Breast epithelium (tissue), 4 donors: ENCODE measurements at regions not wholly inside any gene's neighbourhood (a gene's known extent, or its start where the extent isn't known, plus 50 kb on each side); places are given as distances from the start of the nearest gene placed in this dataset.

Source experiments
- DNase-seq, 2 donors: peaks; one replicate each; pipeline ENCODE4 v3.0.0-alpha.2; 2019; ENCODE audit warnings: low spot score in 2 of 2
- H3K27ac ChIP-seq, 2 donors: fragments of 200-600 bp; sonication (generic) in 1 of 2; one replicate each; pipeline ENCODE4 v1.5.1; 2016 to 2019; ENCODE audit warnings: mild to moderate bottlenecking in 1 of 2
- H3K27me3 ChIP-seq, 2 donors: fragments of 200-600 bp; sonication (generic) in 1 of 2; one replicate each; pipeline versions ENCODE4 v1.5.1 to v1.6.0; 2017 to 2019; ENCODE audit warnings: control low read depth in 1 of 2, mild to moderate bottlenecking in 1 of 2
- H3K36me3 ChIP-seq: fragments of 200-600 bp; one replicate; pipeline ENCODE4 v1.5.1; 2019
- H3K4me1 ChIP-seq, 2 donors: fragments of 200-600 bp; sonication (generic); one replicate each; pipeline ENCODE4 v1.5.1; 2016 to 2019; ENCODE audit warnings: control low read depth in 1 of 2
- H3K4me3 ChIP-seq, 3 donors: fragments of 200-600 bp; sonication (generic); 1 replicate in 2 of 3; 2 replicates in 1 of 3; pipeline ENCODE4 v1.5.1; 2016 to 2019; ENCODE audit warnings: mild to moderate bottlenecking in 3 of 3, moderate library complexity in 2 of 3
- H3K9me3 ChIP-seq, 2 donors: fragments of 200-600 bp; sonication (generic) in 1 of 2; one replicate each; pipeline ENCODE4 v1.5.1; 2016 to 2019; ENCODE audit warnings: control low read depth in 1 of 2
- POLR2A ChIP-seq: fragments of 450-650 bp; IDR thresholded peaks from one replicate; pipeline ENCODE4 v1.6.1; 2016; ENCODE audit warnings: antibody characterized with exemption, mild to moderate bottlenecking, moderate library complexity
- POLR2AphosphoS5 ChIP-seq, 3 donors: sonication (generic); formaldehyde crosslinking; IDR thresholded peaks; one replicate each; pipeline ENCODE4 v1.6.1; 2017; ENCODE audit warnings: antibody characterized with exemption in 3 of 3
- intact Hi-C: fragments of 100-400 bp; cut with DNase I; formaldehyde crosslinking; loops from one replicate; pipeline ENCODE4 v1.15.1; 2023; ENCODE audit warnings: low total_unique reads
- TF ChIP-seq, protein P1 (sequence below), 3 donors: fragments of 450-650 bp; IDR thresholded peaks; one replicate each; pipeline ENCODE4 v1.5.1; 2016 to 2017; ENCODE audit warnings: antibody characterized with exemption in 3 of 3, mild to moderate bottlenecking in 3 of 3, moderate library complexity in 3 of 3

DNA sequence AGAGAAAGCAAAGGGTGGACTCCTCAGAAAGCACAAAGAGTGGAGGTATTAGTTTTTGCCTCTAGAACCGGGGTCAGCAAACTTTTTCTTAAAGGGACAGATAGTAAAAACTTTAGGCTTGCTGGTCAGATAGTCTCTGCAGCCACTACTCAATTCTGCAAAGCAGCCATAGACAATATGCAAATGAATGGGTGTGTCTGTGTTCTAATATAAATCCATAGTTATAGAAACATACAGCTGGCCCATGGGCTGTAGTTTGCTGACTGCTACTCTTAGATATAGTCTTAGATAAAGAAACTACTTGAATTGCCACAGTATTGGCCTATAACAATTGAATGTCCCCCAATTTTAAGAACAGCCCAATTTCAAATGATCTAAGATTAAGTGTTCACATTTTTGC is 101.6 kb upstream of the CACHD1 start:
- no peak overlapping the region for H3K4me3 ChIP-seq
- no peaks in the 10 kb centered on the region for H3K4me1 ChIP-seq
- no peaks in the 10 kb centered on the region for H3K27me3 ChIP-seq
- intact Hi-C loops = loop anchor here (2.0 kb wide), 1 partner anchor 60 kb away; no protein-coding TSS in a partner anchor
- no peaks in the 10 kb centered on the region for H3K36me3 ChIP-seq
- TF ChIP-seq, protein P1, sequence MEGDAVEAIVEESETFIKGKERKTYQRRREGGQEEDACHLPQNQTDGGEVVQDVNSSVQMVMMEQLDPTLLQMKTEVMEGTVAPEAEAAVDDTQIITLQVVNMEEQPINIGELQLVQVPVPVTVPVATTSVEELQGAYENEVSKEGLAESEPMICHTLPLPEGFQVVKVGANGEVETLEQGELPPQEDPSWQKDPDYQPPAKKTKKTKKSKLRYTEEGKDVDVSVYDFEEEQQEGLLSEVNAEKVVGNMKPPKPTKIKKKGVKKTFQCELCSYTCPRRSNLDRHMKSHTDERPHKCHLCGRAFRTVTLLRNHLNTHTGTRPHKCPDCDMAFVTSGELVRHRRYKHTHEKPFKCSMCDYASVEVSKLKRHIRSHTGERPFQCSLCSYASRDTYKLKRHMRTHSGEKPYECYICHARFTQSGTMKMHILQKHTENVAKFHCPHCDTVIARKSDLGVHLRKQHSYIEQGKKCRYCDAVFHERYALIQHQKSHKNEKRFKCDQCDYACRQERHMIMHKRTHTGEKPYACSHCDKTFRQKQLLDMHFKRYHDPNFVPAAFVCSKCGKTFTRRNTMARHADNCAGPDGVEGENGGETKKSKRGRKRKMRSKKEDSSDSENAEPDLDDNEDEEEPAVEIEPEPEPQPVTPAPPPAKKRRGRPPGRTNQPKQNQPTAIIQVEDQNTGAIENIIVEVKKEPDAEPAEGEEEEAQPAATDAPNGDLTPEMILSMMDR (IDR thresholded peaks at IDR 0.05) = no peak
- TF ChIP-seq POLR2A = no peak
- TF ChIP-seq POLR2AphosphoS5 (IDR thresholded peaks at IDR 0.05) = no peak
- no peak overlapping the region for H3K27ac ChIP-seq
- no peak for DNase-seq
- no peaks in the 10 kb centered on the region for H3K9me3 ChIP-seq

DNA sequence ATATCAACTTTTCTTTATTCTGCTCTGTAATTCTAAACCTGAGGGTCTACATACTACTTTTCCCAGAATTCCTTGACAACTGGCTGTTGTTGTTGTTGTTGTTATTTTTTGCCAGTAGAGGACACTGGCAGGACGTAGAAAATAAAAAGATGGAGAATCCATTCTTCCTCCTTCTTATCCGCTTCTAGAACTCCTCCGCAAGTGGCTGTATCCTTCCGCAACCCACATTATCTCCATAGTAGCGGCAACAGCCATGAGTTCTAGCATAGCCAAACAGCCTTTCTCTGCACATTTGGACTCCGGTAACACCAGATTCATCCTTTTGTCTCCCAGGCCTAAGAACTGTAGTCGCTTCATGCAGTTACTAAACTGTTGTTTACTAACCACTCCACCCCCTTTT is 91.1 kb upstream of the CACHD1 start:
- no peak overlapping the region for H3K27ac ChIP-seq
- intact Hi-C loops = no loop called here
- H3K4me3 ChIP-seq = no peak overlapping the region
- TF ChIP-seq, protein P1 (IDR thresholded peaks at IDR 0.05) = no peak
- TF ChIP-seq POLR2A (no peak), POLR2AphosphoS5 (IDR thresholded peaks at IDR 0.05) (no peak)
- no peaks in the 10 kb centered on the region for H3K27me3 ChIP-seq
- H3K4me1 ChIP-seq = no peaks in the 10 kb centered on the region
- no peak for DNase-seq
- no peaks in the 10 kb centered on the region for H3K36me3 ChIP-seq
- H3K9me3 ChIP-seq = no peaks in the 10 kb centered on the region

DNA sequence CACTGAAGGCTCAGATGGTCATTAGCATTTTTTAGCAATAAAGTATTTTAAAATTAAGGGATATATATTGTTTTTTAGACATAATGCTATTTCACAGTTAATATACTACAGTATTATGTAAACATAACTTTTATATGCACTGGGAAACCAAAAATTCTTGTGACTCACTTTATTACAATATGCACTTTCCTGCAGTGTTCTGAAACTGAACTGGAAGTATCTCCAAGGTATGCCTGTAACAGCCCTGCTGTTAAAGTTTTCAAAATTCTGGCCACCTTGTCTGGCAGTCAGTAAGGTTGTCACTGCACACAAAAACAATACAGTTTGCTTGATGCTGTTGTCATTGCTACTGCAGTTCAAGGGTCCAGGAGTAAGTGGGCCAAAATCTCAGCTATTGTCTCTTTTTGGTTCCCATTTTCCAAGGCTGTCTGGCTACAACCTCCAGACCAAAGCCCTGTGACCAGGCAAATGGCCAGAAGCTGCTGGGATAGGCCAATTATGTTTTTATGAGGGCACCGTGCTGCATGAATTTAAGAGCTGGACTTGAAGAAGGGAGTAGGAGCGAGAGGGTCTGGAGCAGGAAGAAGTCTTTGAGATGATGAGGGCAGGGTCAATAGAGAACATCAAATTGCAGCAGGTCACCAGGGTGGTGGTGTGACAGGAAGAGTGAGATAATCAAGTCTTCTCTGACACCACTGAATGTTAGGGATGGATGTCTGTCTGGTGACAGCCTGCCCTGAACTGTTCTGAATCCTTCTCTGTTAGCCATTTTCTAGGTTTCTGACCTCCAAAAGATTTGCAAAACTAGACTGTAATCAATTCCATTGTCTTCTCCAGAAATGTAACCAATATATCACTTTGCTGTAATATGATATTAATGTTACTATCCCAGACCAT is 82.3 kb upstream of the CACHD1 start:
- DNase-seq = no peak
- intact Hi-C loops = no loop called here
- peaks cover 0 to 7% of the 10 kb centered on the region in 2 donors for H3K9me3 ChIP-seq
- TF ChIP-seq, protein P1 (IDR thresholded peaks at IDR 0.05) = no peak
- TF ChIP-seq POLR2AphosphoS5 (IDR thresholded peaks at IDR 0.05) = no peak
- TF ChIP-seq POLR2A = no peak
- H3K36me3 ChIP-seq = no peaks in the 10 kb centered on the region
- no peak overlapping the region for H3K4me3 ChIP-seq
- no peaks in the 10 kb centered on the region for H3K27me3 ChIP-seq
- H3K4me1 ChIP-seq = peaks cover 0 to 7% of the 10 kb centered on the region in 2 donors
- no peak overlapping the region for H3K27ac ChIP-seq

DNA sequence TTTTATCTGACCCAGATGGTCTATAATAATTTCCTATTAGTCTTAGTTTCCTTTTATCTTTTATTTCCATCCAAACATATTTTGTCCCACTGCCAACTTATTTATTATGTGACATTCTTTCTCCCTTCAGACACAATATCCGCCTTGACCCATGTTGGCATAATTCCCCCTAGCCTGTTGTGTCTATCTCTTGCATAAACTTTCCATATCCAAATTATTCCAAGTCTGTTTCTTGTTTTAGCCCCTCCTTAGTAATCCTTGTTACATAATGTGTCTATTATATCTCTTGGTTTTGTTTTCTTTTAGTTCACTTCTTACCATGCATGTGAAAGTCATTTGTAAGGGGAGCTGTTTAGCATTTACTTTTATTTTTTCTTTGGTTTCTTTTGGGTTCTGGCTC is 81.6 kb upstream of the CACHD1 start:
- Histone ChIP-seq H3K4me1 (peaks cover 0 to 7% of the 10 kb centered on the region in 2 donors), H3K9me3 (peaks cover 0 to 7% of the 10 kb centered on the region in 2 donors), H3K36me3 (no peaks in the 10 kb centered on the region), H3K4me3 (no peak overlapping the region), H3K27ac (no peak overlapping the region), H3K27me3 (no peaks in the 10 kb centered on the region)
- no peak for DNase-seq
- intact Hi-C loops = no loop called here
- TF ChIP-seq, protein P1 (IDR thresholded peaks at IDR 0.05) = no peak
- no peak for TF ChIP-seq POLR2AphosphoS5 (IDR thresholded peaks at IDR 0.05)
- no peak for TF ChIP-seq POLR2A

DNA sequence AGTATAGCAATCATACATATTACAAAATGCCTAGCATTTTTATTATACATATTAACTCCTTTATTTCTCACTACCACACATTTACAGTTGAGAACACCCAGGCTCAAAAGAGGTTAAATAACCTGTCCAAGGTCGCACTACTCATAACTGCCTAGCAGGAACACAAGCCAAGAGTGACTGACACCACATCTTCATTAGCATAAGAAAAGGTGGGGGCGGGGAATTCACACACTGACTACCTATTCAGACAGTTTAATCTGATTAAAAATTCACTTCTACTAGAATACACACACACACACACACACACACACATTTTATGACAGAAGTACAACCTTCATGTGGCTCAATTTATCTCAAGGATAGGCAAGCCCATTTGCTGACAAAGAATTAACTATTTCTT is 77.8 kb upstream of the CACHD1 start:
- no peaks in the 10 kb centered on the region for H3K36me3 ChIP-seq
- no peak for TF ChIP-seq POLR2AphosphoS5 (IDR thresholded peaks at IDR 0.05)
- TF ChIP-seq, protein P1 (IDR thresholded peaks at IDR 0.05) = no peak
- TF ChIP-seq POLR2A = no peak
- no peak for DNase-seq
- intact Hi-C loops = no loop called here
- H3K4me3 ChIP-seq = no peak overlapping the region
- no peaks in the 10 kb centered on the region for H3K9me3 ChIP-seq
- no peak overlapping the region for H3K27ac ChIP-seq
- peaks cover 0 to 7% of the 10 kb centered on the region in 2 donors for H3K4me1 ChIP-seq
- no peaks in the 10 kb centered on the region for H3K27me3 ChIP-seq
